GM23338 (cell line): ENCODE measurements at regions not wholly inside any gene's neighbourhood (a gene's known extent, or its start where the extent isn't known, plus 50 kb on each side); places are given as distances from the start of the nearest gene placed in this dataset.
"Not testable (repeated sequence)": the region's sequence is repeated elsewhere in the genome, so short reads cannot be mapped to it uniquely, and the experiment has no call there.

Experiments
- ATAC-seq: fragments of 200-7000 bp; cut with Tn5 transposase; 3 replicates; pipeline ENCODE4 v1.9.1; 2020
- DNase-seq: peaks from one replicate; pipeline ENCODE4 v3.0.0-alpha.2; 2015; ENCODE audit warnings: low spot score
- H2AFZ ChIP-seq: fragments of 200-600 bp; sonication (generic); 2 replicates; pipeline ENCODE4 v1.8.0; 2016; ENCODE audit warnings: antibody characterized with exemption, mild to moderate bottlenecking, moderate library complexity
- H3F3A ChIP-seq: fragments of 200-600 bp; sonication (generic); replicated peaks from 2 replicates; pipeline ENCODE4 v1.8.0; 2017; ENCODE audit warnings: antibody characterized with exemption, mixed run types, low read depth
- H3K27ac ChIP-seq: fragments of 200-600 bp; sonication (generic); 2 replicates; pipeline ENCODE4 v1.6.1; 2016; ENCODE audit warnings: low read depth
- H3K27me3 ChIP-seq: fragments of 200-600 bp; sonication (generic); 2 replicates; pipeline ENCODE4 v1.8.0; 2016; ENCODE audit warnings: mild to moderate bottlenecking, mixed run types, moderate library complexity; ENCODE audit not compliant: insufficient read depth
- H3K36me3 ChIP-seq: fragments of 200-600 bp; sonication (generic); 2 replicates; pipeline ENCODE4 v1.8.0; 2016; ENCODE audit warnings: mild to moderate bottlenecking; ENCODE audit not compliant: insufficient read depth
- H3K4me1 ChIP-seq: fragments of 200-600 bp; sonication (generic); 2 replicates; pipeline ENCODE4 v1.8.0; 2016; ENCODE audit warnings: mild to moderate bottlenecking, moderate library complexity; ENCODE audit not compliant: insufficient read depth
- H3K4me2 ChIP-seq: fragments of 200-600 bp; sonication (generic); 2 replicates; pipeline ENCODE4 v1.7.1; 2017; ENCODE audit warnings: mixed run types
- H3K4me3 ChIP-seq: fragments of 200-600 bp; sonication (generic); 2 replicates; pipeline ENCODE4 v1.6.1; 2016; ENCODE audit warnings: mixed run types
- H3K79me2 ChIP-seq: fragments of 200-600 bp; sonication (generic); replicated peaks from 2 replicates; pipeline ENCODE4 v1.8.0; 2017; ENCODE audit warnings: mild to moderate bottlenecking; ENCODE audit not compliant: insufficient read depth
- H3K9me2 ChIP-seq: fragments of 200-600 bp; sonication (generic); 2 replicates; pipeline ENCODE4 v1.8.0; 2017; ENCODE audit not compliant: insufficient read depth
- H4K20me1 ChIP-seq: fragments of 200-600 bp; sonication (generic); replicated peaks from 2 replicates; pipeline ENCODE4 v1.8.0; 2017; ENCODE audit warnings: mild to moderate bottlenecking; ENCODE audit not compliant: insufficient read depth
- H3K27ac Mint-ChIP-seq: 2 replicates; pipeline ENCODE4 v1.8.0; 2020; ENCODE audit warnings: inconsistent platforms, mild to moderate bottlenecking, moderate library complexity, mixed read lengths
- H3K27me3 Mint-ChIP-seq: 3 replicates; pipeline ENCODE4 v1.8.0; 2022; ENCODE audit warnings: low read depth, mild to moderate bottlenecking, moderate library complexity, mixed read lengths, inconsistent platforms; ENCODE audit not compliant: insufficient read depth, poor library complexity
- H3K36me3 Mint-ChIP-seq: 3 replicates; pipeline ENCODE4 v1.8.0; 2021; ENCODE audit warnings: low read depth, mild to moderate bottlenecking, inconsistent platforms, moderate library complexity, mixed read lengths
- H3K4me1 Mint-ChIP-seq: 3 replicates; pipeline ENCODE4 v1.8.0; 2020; ENCODE audit warnings: mild to moderate bottlenecking, inconsistent platforms, mixed read lengths
- H3K4me3 Mint-ChIP-seq: 3 replicates; pipeline ENCODE4 v1.8.0; 2021; ENCODE audit warnings: moderate library complexity, mild to moderate bottlenecking, inconsistent platforms, mixed read lengths
- H3K9me3 Mint-ChIP-seq: 3 replicates; pipeline ENCODE4 v1.8.0; 2020; ENCODE audit warnings: moderate library complexity, mild to moderate bottlenecking, inconsistent platforms, mixed read lengths
- CREB1 ChIP-seq: fragments of 250-450 bp; sonication (Bioruptor Pico); IDR thresholded peaks from 2 replicates; pipeline ENCODE4 v1.5.0; 2020; ENCODE audit warnings: low read depth, mild to moderate bottlenecking, moderate library complexity
- CTCF ChIP-seq, 2 experiments: fragments of 200-600 bp in 1 of 2; sonication (generic) in 1 of 2; conservative IDR thresholded peaks; 2 replicates each; pipeline versions ENCODE4 v1.5.1 to v1.6.1; 2016 to 2017; ENCODE audit warnings: antibody characterized with exemption in 2 of 2, low read depth in 2 of 2, mild to moderate bottlenecking in 2 of 2, moderate library complexity in 1 of 2
- EZH2 ChIP-seq: fragments of 200-600 bp; sonication (generic); IDR thresholded peaks from one replicate; pipeline ENCODE4 v1.8.0; 2017; ENCODE audit warnings: antibody characterized with exemption, mild to moderate bottlenecking, low read depth; ENCODE audit not compliant: unreplicated experiment
- EZH2phosphoT487 ChIP-seq: fragments of 200-600 bp; sonication (generic); IDR thresholded peaks from one replicate; pipeline ENCODE4 v1.8.1; 2018; ENCODE audit warnings: antibody characterized with exemption; ENCODE audit not compliant: unreplicated experiment
- JUNB ChIP-seq: IDR thresholded peaks from one replicate; pipeline ENCODE4 v1.6.1; 2016; ENCODE audit warnings: antibody characterized with exemption; ENCODE audit not compliant: unreplicated experiment
- NANOG ChIP-seq: IDR thresholded peaks from 2 replicates; pipeline ENCODE4 v1.6.1; 2016; ENCODE audit warnings: antibody characterized with exemption, borderline replicate concordance
- POLR2AphosphoS5 ChIP-seq: IDR thresholded peaks from 2 replicates; pipeline ENCODE4 v1.6.1; 2016; ENCODE audit warnings: antibody characterized with exemption, low read depth
- REST ChIP-seq: IDR thresholded peaks from one replicate; pipeline ENCODE4 v1.6.1; 2018; ENCODE audit warnings: antibody characterized with exemption; ENCODE audit not compliant: unreplicated experiment
- STAT1 ChIP-seq: IDR thresholded peaks from one replicate; pipeline ENCODE4 v1.6.1; 2016; ENCODE audit warnings: antibody characterized with exemption; ENCODE audit not compliant: unreplicated experiment
- ZNF114 ChIP-seq: fragments of 250-450 bp; sonication (Bioruptor Pico); IDR thresholded peaks from 2 replicates; pipeline ENCODE4 v1.5.0; 2020; ENCODE audit warnings: mild to moderate bottlenecking, moderate library complexity
- ZNF331 ChIP-seq: fragments of 250-450 bp; sonication (Bioruptor Pico); IDR thresholded peaks from 2 replicates; pipeline ENCODE4 v1.5.0; 2020; ENCODE audit warnings: low read depth, mild to moderate bottlenecking, moderate library complexity
- ZNF462 ChIP-seq: fragments of 250-450 bp; sonication (Bioruptor Pico); IDR thresholded peaks from 2 replicates; pipeline ENCODE4 v1.5.0; 2020; ENCODE audit warnings: mild to moderate bottlenecking, moderate library complexity

GRCh38 chr15:69706353-69707097, 253.9 kb downstream of the RPLP1 start:
- no peak for ATAC-seq
- Histone ChIP-seq H3K27me3 (no peaks in the 10 kb centered on the region), H4K20me1 (no peaks in the 10 kb centered on the region), H3F3A (no peaks in the 10 kb centered on the region), H2AFZ (no peak overlapping the region), H3K4me2 (no peak overlapping the region), H3K36me3 (no peaks in the 10 kb centered on the region; the same call in 1 of the 2 replicates), H3K27ac (no peak overlapping the region), H3K79me2 (no peaks in the 10 kb centered on the region), H3K9me2 (no peaks in the 10 kb centered on the region), H3K4me1 (no peaks in the 10 kb centered on the region), H3K4me3 (no peak overlapping the region)
- TF ChIP-seq CTCF (conservative IDR thresholded peaks at IDR 0.05; ENCODE audit: low read depth in 2 of 2) = no peak
- no peak for TF ChIP-seq REST
- TF ChIP-seq POLR2AphosphoS5 = no peak
- TF ChIP-seq ZNF114 (CRISPR knock-in tag) = no peak
- TF ChIP-seq NANOG = no peak
- TF ChIP-seq EZH2 = no peak
- TF ChIP-seq JUNB = no peak
- TF ChIP-seq STAT1 = no peak
- TF ChIP-seq EZH2phosphoT487 = no peak
- TF ChIP-seq CREB1 = no peak
- no peak for TF ChIP-seq ZNF331
- TF ChIP-seq ZNF462 = no peak
- DNase-seq = no peak
- no peaks in the 10 kb centered on the region for H3K27me3 Mint-ChIP-seq
- no peak overlapping the region for H3K4me3 Mint-ChIP-seq
- no peaks in the 10 kb centered on the region for H3K4me1 Mint-ChIP-seq
- H3K27ac Mint-ChIP-seq = no peak overlapping the region
- H3K36me3 Mint-ChIP-seq = peaks cover 19% of the 10 kb centered on the region
- peaks cover 36% of the 10 kb centered on the region for H3K9me3 Mint-ChIP-seq

- Mint-ChIP-seq H3K9me3 (peaks cover 36% of the 10 kb centered on the region), H3K36me3 (peaks cover 19% of the 10 kb centered on the region)
- DNase-seq, H3K27ac ChIP-seq, H3K27me3 ChIP-seq, H3K9me2 ChIP-seq, H4K20me1 ChIP-seq, H3K79me2 ChIP-seq, H2AFZ ChIP-seq, H3K27me3 Mint-ChIP-seq, H3K4me3 Mint-ChIP-seq, H3K4me1 ChIP-seq, H3K36me3 ChIP-seq, H3K27ac Mint-ChIP-seq, ATAC-seq, H3F3A ChIP-seq, H3K4me3 ChIP-seq, H3K4me1 Mint-ChIP-seq, H3K4me2 ChIP-seq: not testable (repeated sequence)
These were observed 254.6 kb downstream of the RPLP1 start for GRCh38 chr15:69707241-69707640.
